Neural cell (in vitro differentiated cells): ENCODE measurements at regions not wholly inside any gene's neighbourhood (a gene's known extent, or its start where the extent isn't known, plus 50 kb on each side); places are given as distances from the start of the nearest gene placed in this dataset.

Experiments
- H2AFZ ChIP-seq: fragments of 200-600, 300-800 bp; sonication (generic), shearing (Covaris generic); 2 replicates; pipeline ENCODE4 v1.6.0; 2014; ENCODE audit warnings: low read depth, mild to moderate bottlenecking, antibody characterized with exemption, low read length, moderate library complexity
- H3F3A ChIP-seq: fragments of 200-600 bp; shearing (Covaris generic); 2 replicates; pipeline ENCODE4 v1.6.1; 2016; ENCODE audit warnings: mild to moderate bottlenecking, moderate library complexity, mixed read lengths, antibody characterized with exemption, low read length; ENCODE audit not compliant: insufficient read depth, poor library complexity, severe bottlenecking
- H3K27ac ChIP-seq: fragments of 200-600, 300-800 bp; sonication (generic), shearing (Covaris generic); 2 replicates; pipeline ENCODE4 v1.5.1; 2014; ENCODE audit warnings: mild to moderate bottlenecking, low read length, moderate library complexity
- H3K27me3 ChIP-seq: fragments of 300-800, 200-600 bp; sonication (generic), shearing (Covaris generic); 2 replicates; pipeline ENCODE4 v1.6.0; 2014; ENCODE audit warnings: mild to moderate bottlenecking, low read depth, low read length, moderate library complexity; ENCODE audit not compliant: insufficient read depth
- H3K36me3 ChIP-seq: fragments of 300-800, 200-600 bp; sonication (generic), shearing (Covaris generic); 2 replicates; pipeline ENCODE4 v1.5.1; 2014; ENCODE audit warnings: mild to moderate bottlenecking, antibody characterized with exemption, low read length, moderate library complexity; ENCODE audit not compliant: insufficient read depth
- H3K4me2 ChIP-seq: fragments of 300-800, 200-600 bp; sonication (generic), shearing (Covaris generic); 2 replicates; pipeline ENCODE4 v1.6.0; 2014; ENCODE audit warnings: mild to moderate bottlenecking, low read length
- H3K4me3 ChIP-seq: fragments of 300-800, 200-600 bp; sonication (generic), shearing (Covaris generic); 2 replicates; pipeline ENCODE4 v1.5.1; 2014; ENCODE audit warnings: mild to moderate bottlenecking, low read length, moderate library complexity
- H3K79me2 ChIP-seq: fragments of 200-600 bp; shearing (Covaris generic); replicated peaks from 2 replicates; pipeline ENCODE4 v1.6.0; 2014; ENCODE audit warnings: mild to moderate bottlenecking, low read length, moderate library complexity; ENCODE audit not compliant: insufficient read depth
- H3K9ac ChIP-seq: fragments of 300-800, 200-600 bp; sonication (generic), shearing (Covaris generic); 2 replicates; pipeline ENCODE4 v1.6.1; 2016; ENCODE audit warnings: mild to moderate bottlenecking, low read length, mixed read lengths
- H3K9me2 ChIP-seq: fragments of 200-600 bp; shearing (Covaris generic); 2 replicates; pipeline ENCODE4 v1.6.1; 2016; ENCODE audit warnings: mild to moderate bottlenecking, low read length, mixed read lengths; ENCODE audit not compliant: insufficient read depth
- H3K9me3 ChIP-seq: fragments of 200-600, 300-800 bp; sonication (generic), shearing (Covaris generic); 2 replicates; pipeline ENCODE4 v1.6.1; 2016; ENCODE audit warnings: mild to moderate bottlenecking, mixed run types, low read length, moderate library complexity, mixed read lengths
- H4K20me1 ChIP-seq: fragments of 200-600 bp; shearing (Covaris generic); 2 replicates; pipeline ENCODE4 v1.6.1; 2016; ENCODE audit warnings: mild to moderate bottlenecking, mixed run types; ENCODE audit not compliant: insufficient read depth
- CTCF ChIP-seq: fragments of 450-650 bp; IDR thresholded peaks from 2 replicates; pipeline ENCODE4 v1.5.1; 2014; ENCODE audit warnings: antibody characterized with exemption, mild to moderate bottlenecking, moderate library complexity; ENCODE audit not compliant: poor library complexity, severe bottlenecking
- EP300 ChIP-seq: fragments of 450-650 bp; conservative IDR thresholded peaks from 2 replicates; pipeline ENCODE4 v1.6.1; 2014; ENCODE audit warnings: antibody characterized with exemption, mild to moderate bottlenecking, moderate library complexity; ENCODE audit not compliant: poor library complexity, severe bottlenecking
- EZH2 ChIP-seq: fragments of 200-600, 300-800 bp; shearing (Covaris generic), sonication (generic); IDR thresholded peaks from 2 replicates; pipeline ENCODE4 v1.6.1; 2014; ENCODE audit warnings: antibody characterized with exemption, low read length, borderline replicate concordance, mild to moderate bottlenecking; ENCODE audit not compliant: insufficient read depth, poor library complexity, severe bottlenecking
- MXI1 ChIP-seq: fragments of 450-650 bp; conservative IDR thresholded peaks from 2 replicates; pipeline ENCODE4 v1.6.1; 2014; ENCODE audit warnings: antibody characterized with exemption, mild to moderate bottlenecking; ENCODE audit not compliant: poor library complexity, severe bottlenecking
- POLR2AphosphoS5 ChIP-seq: IDR thresholded peaks from 2 replicates; pipeline ENCODE4 v1.6.1; 2012
- RAD21 ChIP-seq: fragments of 450-650 bp; conservative IDR thresholded peaks from 2 replicates; pipeline ENCODE4 v1.6.1; 2014; ENCODE audit warnings: antibody characterized with exemption, mild to moderate bottlenecking, moderate library complexity
- REST ChIP-seq: IDR thresholded peaks from 2 replicates; pipeline ENCODE4 v1.6.1; 2012; ENCODE audit warnings: borderline replicate concordance
- SMC3 ChIP-seq: fragments of 450-650 bp; conservative IDR thresholded peaks from 2 replicates; pipeline ENCODE4 v1.6.1; 2014; ENCODE audit warnings: antibody characterized with exemption, mild to moderate bottlenecking, moderate library complexity; ENCODE audit not compliant: poor library complexity
- TAF1 ChIP-seq: IDR thresholded peaks from 2 replicates; pipeline ENCODE4 v1.6.1; 2012; ENCODE audit warnings: low read depth

DNA sequence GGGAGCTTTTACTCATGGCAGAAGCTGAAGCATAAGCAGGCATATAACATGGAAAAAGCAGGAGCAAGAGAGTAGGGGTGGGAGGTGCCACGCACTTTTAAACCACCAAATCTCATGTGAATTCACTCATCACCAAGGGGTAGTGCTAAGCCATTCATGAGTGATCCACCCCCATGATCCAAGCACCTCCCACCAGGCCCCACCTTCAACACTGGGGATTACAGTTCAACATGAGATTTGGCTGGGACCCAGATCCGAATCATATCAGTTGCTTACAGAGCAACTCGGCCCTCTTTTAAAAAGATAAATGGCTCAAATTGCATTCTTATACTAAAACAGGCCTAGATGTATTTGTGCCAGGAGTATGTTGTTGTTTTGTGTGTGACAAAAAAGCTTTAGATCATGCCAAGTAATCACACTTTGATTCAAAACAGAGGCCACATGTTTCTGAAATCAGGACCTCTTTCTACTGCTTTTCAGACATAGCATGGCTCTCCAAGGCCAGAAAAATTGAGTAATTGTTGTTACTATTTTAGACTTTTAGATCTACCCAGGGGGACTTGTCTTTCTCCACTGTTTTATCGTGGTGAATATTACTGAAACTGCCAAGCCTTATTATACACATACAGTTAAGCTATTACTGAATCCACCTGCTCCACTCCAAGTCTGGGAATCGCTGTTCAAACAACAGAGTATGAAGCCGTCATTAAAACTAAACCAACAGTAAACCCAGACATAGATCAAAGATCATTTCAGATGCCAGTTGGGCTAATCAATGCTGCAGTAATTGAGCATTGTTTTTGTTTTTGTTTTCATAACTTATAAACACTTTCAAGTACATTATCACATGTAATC, 163.3 kb downstream of the KCNJ2 start:
- TF ChIP-seq RAD21: no peak
- no peak for TF ChIP-seq EP300
- TF ChIP-seq EZH2: no peak
- no peak for TF ChIP-seq TAF1
- no peak for TF ChIP-seq REST
- no peak for TF ChIP-seq SMC3
- no peak for TF ChIP-seq CTCF
- no peak for TF ChIP-seq MXI1
- no peak for TF ChIP-seq POLR2AphosphoS5
- H3K9me2 ChIP-seq: no peaks in the 10 kb centered on the region
- H2AFZ ChIP-seq: no peak overlapping the region
- no peaks in the 10 kb centered on the region for H3K36me3 ChIP-seq
- H3K9ac ChIP-seq: no peak overlapping the region
- H3F3A ChIP-seq: no peaks in the 10 kb centered on the region
- H3K9me3 ChIP-seq: no peaks in the 10 kb centered on the region
- no peak overlapping the region for H3K27ac ChIP-seq
- H4K20me1 ChIP-seq: no peaks in the 10 kb centered on the region
- H3K27me3 ChIP-seq: no peaks in the 10 kb centered on the region
- H3K4me2 ChIP-seq: no peak overlapping the region
- H3K4me3 ChIP-seq: no peak overlapping the region
- no peaks in the 10 kb centered on the region for H3K79me2 ChIP-seq

GRCh38 chr17:70336411-70336810, 167.1 kb downstream of the KCNJ2 start:
- peak overlapping the region; percentile 46 for H3K27ac ChIP-seq
- H4K20me1 ChIP-seq: no peaks in the 10 kb centered on the region
- no peaks in the 10 kb centered on the region for H3K9me2 ChIP-seq
- no peak overlapping the region for H2AFZ ChIP-seq
- no peak overlapping the region for H3K4me2 ChIP-seq
- H3K4me3 ChIP-seq: peak overlapping the region; percentile 26
- no peaks in the 10 kb centered on the region for H3K36me3 ChIP-seq
- no peaks in the 10 kb centered on the region for H3K27me3 ChIP-seq
- TF ChIP-seq POLR2AphosphoS5 (no peak), EP300 (no peak), REST (no peak), CTCF (no peak)
- H3K9me3 ChIP-seq: no peaks in the 10 kb centered on the region
- H3F3A ChIP-seq: no peaks in the 10 kb centered on the region
- H3K9ac ChIP-seq: peak overlapping the region; percentile 7
- H3K79me2 ChIP-seq: no peaks in the 10 kb centered on the region
